Nephron (organoid): ENCODE measurements at regions not wholly inside any gene's neighbourhood (a gene's known extent, or its start where the extent isn't known, plus 50 kb on each side); places are given as distances from the start of the nearest gene placed in this dataset.

Source experiments
- H3K27ac Mint-ChIP-seq, 3 experiments: 2 replicates each; pipeline ENCODE4 v1.8.0; 2020; ENCODE audit warnings: mixed read lengths in 3 of 3, mild to moderate bottlenecking in 2 of 3, moderate library complexity in 1 of 3
- H3K27me3 Mint-ChIP-seq: 2 replicates; pipeline ENCODE4 v1.8.0; 2021; ENCODE audit warnings: low read depth, mild to moderate bottlenecking, moderate library complexity, mixed read lengths
- H3K36me3 Mint-ChIP-seq: 2 replicates; pipeline ENCODE4 v1.8.0; 2020; ENCODE audit warnings: low read depth, mixed read lengths
- H3K4me1 Mint-ChIP-seq: 2 replicates; pipeline ENCODE4 v1.8.0; 2020; ENCODE audit warnings: mixed read lengths
- H3K4me3 Mint-ChIP-seq, 3 experiments: 2 replicates each; pipeline ENCODE4 v1.8.0; 2020; ENCODE audit warnings: mild to moderate bottlenecking in 3 of 3, mixed read lengths in 3 of 3, moderate library complexity in 2 of 3
- H3K9me3 Mint-ChIP-seq: 2 replicates; pipeline ENCODE4 v1.8.0; 2020; ENCODE audit warnings: mixed read lengths
- CTCF ChIP-seq, 3 experiments: fragments of 200-600 bp; sonication (generic); IDR thresholded peaks; one replicate each; pipeline ENCODE4 v1.5.0; 2021; ENCODE audit warnings: antibody characterized with exemption in 3 of 3; ENCODE audit not compliant: unreplicated experiment in 3 of 3

- Mint-ChIP-seq H3K4me3 (no peak overlapping the region), H3K27me3 (no peaks in the 10 kb centered on the region), H3K9me3 (peaks cover 2% of the 10 kb centered on the region)
Observed at GRCh38 chr1:209455661-209456358, 127.7 kb upstream of the CAMK1G start.

GRCh38 chr1:209456878-209457277, 126.6 kb upstream of the CAMK1G start:
- Mint-ChIP-seq H3K27ac (no peak overlapping the region), H3K27me3 (no peaks in the 10 kb centered on the region), H3K36me3 (no peaks in the 10 kb centered on the region), H3K4me3 (no peak overlapping the region), H3K4me1 (no peaks in the 10 kb centered on the region), H3K9me3 (peaks cover 8% of the 10 kb centered on the region)
- TF ChIP-seq CTCF (IDR thresholded peaks at IDR 0.05; ENCODE audit: unreplicated experiment in 3 of 3) = no peak

More at GRCh38 chr1:209455661-209456358, 127.7 kb upstream of the CAMK1G start:
- TF ChIP-seq CTCF (IDR thresholded peaks at IDR 0.05; ENCODE audit: unreplicated experiment in 3 of 3) = no peak
- Mint-ChIP-seq H3K36me3 (no peaks in the 10 kb centered on the region), H3K4me1 (no peaks in the 10 kb centered on the region), H3K27ac (no peak overlapping the region)

- no peaks in the 10 kb centered on the region for H3K27me3 Mint-ChIP-seq
- TF ChIP-seq CTCF (IDR thresholded peaks at IDR 0.05; ENCODE audit: unreplicated experiment in 3 of 3) = no peak
- H3K27ac Mint-ChIP-seq = no peak overlapping the region
- H3K36me3 Mint-ChIP-seq = no peaks in the 10 kb centered on the region
- H3K4me1 Mint-ChIP-seq = no peaks in the 10 kb centered on the region
- no peak overlapping the region for H3K4me3 Mint-ChIP-seq
- peaks cover 13% of the 10 kb centered on the region for H3K9me3 Mint-ChIP-seq
Observed at GRCh38 chr1:209457401-209458125, 126.0 kb upstream of the CAMK1G start.

GRCh38 chr1:209458921-209459320, 124.6 kb upstream of the CAMK1G start:
- Mint-ChIP-seq H3K4me1 (no peaks in the 10 kb centered on the region), H3K27ac (no peak overlapping the region), H3K27me3 (no peaks in the 10 kb centered on the region), H3K9me3 (peaks cover 16% of the 10 kb centered on the region), H3K4me3 (no peak overlapping the region), H3K36me3 (no peaks in the 10 kb centered on the region)
- TF ChIP-seq CTCF (IDR thresholded peaks at IDR 0.05; ENCODE audit: unreplicated experiment in 3 of 3) = no peak

GRCh38 chr1:209461168-209461567, 122.3 kb upstream of the CAMK1G start:
- no peak overlapping the region for H3K4me3 Mint-ChIP-seq
- TF ChIP-seq CTCF (IDR thresholded peaks at IDR 0.05; ENCODE audit: unreplicated experiment in 3 of 3) = no peak
- no peaks in the 10 kb centered on the region for H3K27me3 Mint-ChIP-seq
- H3K36me3 Mint-ChIP-seq = no peaks in the 10 kb centered on the region
- peaks cover 16% of the 10 kb centered on the region for H3K9me3 Mint-ChIP-seq
- H3K27ac Mint-ChIP-seq = no peak overlapping the region
- no peaks in the 10 kb centered on the region for H3K4me1 Mint-ChIP-seq
